Large intestine (tissue), 3 donors: ENCODE measurements at regions not wholly inside any gene's neighbourhood (a gene's known extent, or its start where the extent isn't known, plus 50 kb on each side); places are given as distances from the start of the nearest gene placed in this dataset.

Source experiments
- DNase-seq, 2 donors: peaks; one replicate each; pipeline versions ENCODE4 v3.0.0 to v3.0.0-alpha.2; 2013
- H3K27ac ChIP-seq: one replicate; pipeline ENCODE4 v1.5.1; 2013; ENCODE audit warnings: low read length
- H3K27me3 ChIP-seq: 2 replicates; pipeline ENCODE4 v1.6.1; 2013; ENCODE audit warnings: low read length; ENCODE audit not compliant: control insufficient read depth, insufficient read depth
- H3K36me3 ChIP-seq: 2 replicates; pipeline ENCODE4 v1.6.1; 2013; ENCODE audit warnings: low read length; ENCODE audit not compliant: control insufficient read depth, insufficient read depth
- H3K4me1 ChIP-seq: one replicate; pipeline ENCODE4 v1.6.1; 2013; ENCODE audit warnings: low read length; ENCODE audit not compliant: control insufficient read depth, insufficient read depth
- H3K4me3 ChIP-seq: one replicate; pipeline ENCODE4 v1.5.1; 2013; ENCODE audit warnings: low read length
- H3K9me3 ChIP-seq: one replicate; pipeline ENCODE4 v1.6.1; 2013; ENCODE audit warnings: mild to moderate bottlenecking, low read depth, low read length, moderate library complexity; ENCODE audit not compliant: control insufficient read depth
- WGBS: methylation state at CpG from one replicate; pipeline ENCODE4 v1.1.5; 2013; ENCODE audit warnings: low lambda C conversion rate; ENCODE audit not compliant: insufficient coverage; 5-methylcytosine and 5-hydroxymethylcytosine counted together

- Histone ChIP-seq H3K4me3 (no peak overlapping the region), H3K27ac (peak overlapping the region; percentile 3), H3K4me1 (no peaks in the 10 kb centered on the region), H3K36me3 (no peaks in the 10 kb centered on the region), H3K9me3 (no peaks in the 10 kb centered on the region), H3K27me3 (peaks cover 5% of the 10 kb centered on the region)
- DNase-seq: no peak
- WGBS: no CpG with 5 or more reads among the region's 8 CpGs
Measured at GRCh38 chr2:57881998-57882888, 164.4 kb upstream of the VRK2 start.

- Histone ChIP-seq H3K27me3 (peaks cover 5% of the 10 kb centered on the region), H3K36me3 (no peaks in the 10 kb centered on the region), H3K27ac (no peak overlapping the region), H3K4me3 (no peak overlapping the region), H3K9me3 (no peaks in the 10 kb centered on the region), H3K4me1 (no peaks in the 10 kb centered on the region)
- WGBS: 100% methylated on average over 4 of the region's 5 CpGs
- no peak for DNase-seq
Measured at GRCh38 chr2:57882895-57883515, 163.6 kb upstream of the VRK2 start.

GRCh38 chr2:57884281-57884680, 162.3 kb upstream of the VRK2 start:
- no peak for DNase-seq
- no CpG with 5 or more reads among the region's 1 CpG for WGBS
- Histone ChIP-seq H3K4me3 (no peak overlapping the region), H3K27ac (no peak overlapping the region), H3K4me1 (no peaks in the 10 kb centered on the region), H3K36me3 (no peaks in the 10 kb centered on the region), H3K9me3 (no peaks in the 10 kb centered on the region), H3K27me3 (peaks cover 5% of the 10 kb centered on the region)

- Histone ChIP-seq H3K36me3 (no peaks in the 10 kb centered on the region), H3K4me3 (no peak overlapping the region), H3K27ac (no peak overlapping the region), H3K27me3 (peaks cover 5% of the 10 kb centered on the region), H3K4me1 (peaks cover 7% of the 10 kb centered on the region), H3K9me3 (no peaks in the 10 kb centered on the region)
- DNase-seq: no peak
Measured at GRCh38 chr2:57885742-57886141, 160.9 kb upstream of the VRK2 start.

- no peak for DNase-seq
- no CpG with 5 or more reads among the region's 13 CpGs for WGBS
- Histone ChIP-seq H3K27me3 (peaks cover 5% of the 10 kb centered on the region), H3K36me3 (no peaks in the 10 kb centered on the region), H3K27ac (no peak overlapping the region), H3K4me3 (no peak overlapping the region), H3K4me1 (peaks cover 7% of the 10 kb centered on the region), H3K9me3 (no peaks in the 10 kb centered on the region)
Measured at GRCh38 chr2:57886161-57886786, 160.3 kb upstream of the VRK2 start.

GRCh38 chr2:57888463-57888862, 158.1 kb upstream of the VRK2 start:
- H3K9me3 ChIP-seq: no peaks in the 10 kb centered on the region
- no peak overlapping the region for H3K4me3 ChIP-seq
- H3K4me1 ChIP-seq: peaks cover 7% of the 10 kb centered on the region
- no peak overlapping the region for H3K27ac ChIP-seq
- H3K36me3 ChIP-seq: no peaks in the 10 kb centered on the region
- H3K27me3 ChIP-seq: peaks cover 5% of the 10 kb centered on the region
- DNase-seq: no peak
- no CpG with 5 or more reads among the region's 3 CpGs for WGBS

- peaks cover 7% of the 10 kb centered on the region for H3K4me1 ChIP-seq
Measured at GRCh38 chr2:57890464-57890863, 156.1 kb upstream of the VRK2 start.

GRCh38 chr2:57891086-57891712, 155.4 kb upstream of the VRK2 start:
- Histone ChIP-seq H3K27ac (no peak overlapping the region), H3K36me3 (no peaks in the 10 kb centered on the region), H3K4me1 (peaks cover 7% of the 10 kb centered on the region), H3K4me3 (no peak overlapping the region), H3K9me3 (no peaks in the 10 kb centered on the region), H3K27me3 (peaks cover 3% of the 10 kb centered on the region)
- peak in 1 of 2 donors; percentile 69 for DNase-seq
- WGBS: 100% methylated on average over 2 of the region's 7 CpGs

More at GRCh38 chr2:57890464-57890863, 156.1 kb upstream of the VRK2 start:
- H3K9me3 ChIP-seq: no peaks in the 10 kb centered on the region
- H3K27me3 ChIP-seq: peaks cover 5% of the 10 kb centered on the region
- no peak overlapping the region for H3K4me3 ChIP-seq
- H3K27ac ChIP-seq: peak overlapping the region; percentile 27
- peak in 1 of 2 donors; percentile 19 for DNase-seq
- no peaks in the 10 kb centered on the region for H3K36me3 ChIP-seq

- Histone ChIP-seq H3K36me3 (no peaks in the 10 kb centered on the region), H3K4me3 (no peak overlapping the region), H3K9me3 (no peaks in the 10 kb centered on the region), H3K4me1 (peaks cover 11% of the 10 kb centered on the region), H3K27ac (no peak overlapping the region), H3K27me3 (no peaks in the 10 kb centered on the region)
- 17% methylated on average over 1 of the region's 3 CpGs for WGBS
- no peak for DNase-seq
Measured at GRCh38 chr2:57892920-57893319, 153.7 kb upstream of the VRK2 start.

GRCh38 chr2:57893347-57893746, 153.3 kb upstream of the VRK2 start:
- Histone ChIP-seq H3K27me3 (no peaks in the 10 kb centered on the region), H3K36me3 (no peaks in the 10 kb centered on the region), H3K4me1 (peaks cover 11% of the 10 kb centered on the region), H3K9me3 (no peaks in the 10 kb centered on the region), H3K4me3 (no peak overlapping the region), H3K27ac (no peak overlapping the region)
- WGBS: 71% methylated on average over 4 of the region's 6 CpGs
- no peak for DNase-seq
